Neutrophil (primary cell): ENCODE measurements at regions not wholly inside any gene's neighbourhood (a gene's known extent, or its start where the extent isn't known, plus 50 kb on each side); places are given as distances from the start of the nearest gene placed in this dataset.

Experiments
- H3K27ac ChIP-seq: fragments of 200-600 bp; sonication (generic); 2 replicates; pipeline ENCODE4 v1.5.1; 2016; ENCODE audit warnings: mild to moderate bottlenecking, moderate library complexity
- H3K27me3 ChIP-seq: fragments of 200-600 bp; sonication (generic); 2 replicates; pipeline ENCODE4 v1.6.0; 2016; ENCODE audit warnings: mild to moderate bottlenecking
- H3K36me3 ChIP-seq: fragments of 200-600 bp; sonication (generic); 2 replicates; pipeline ENCODE4 v1.5.1; 2017
- H3K4me1 ChIP-seq, 2 experiments: fragments of 200-600 bp in 1 of 2; sonication (generic) in 1 of 2; 1 replicate in 1 of 2; 2 replicates in 1 of 2; pipeline versions ENCODE4 v1.5.1 to v1.6.1; 2013 to 2016; ENCODE audit warnings: low read depth in 1 of 2, low read length in 1 of 2, mild to moderate bottlenecking in 1 of 2, moderate library complexity in 1 of 2; ENCODE audit not compliant: control insufficient read depth in 1 of 2, insufficient read depth in 1 of 2
- H3K4me3 ChIP-seq, 2 experiments: fragments of 200-600 bp in 1 of 2; sonication (generic) in 1 of 2; 1 replicate in 1 of 2; 2 replicates in 1 of 2; pipeline ENCODE4 v1.5.1; 2013 to 2016; ENCODE audit warnings: low read depth in 1 of 2, low read length in 1 of 2, mild to moderate bottlenecking in 1 of 2, moderate library complexity in 1 of 2
- H3K9me3 ChIP-seq: fragments of 200-600 bp; sonication (generic); 2 replicates; pipeline ENCODE4 v1.5.1; 2016
- CTCF ChIP-seq: fragments of 200-600 bp; sonication (generic); IDR thresholded peaks from 2 replicates; pipeline ENCODE4 v1.5.1; 2016; ENCODE audit warnings: antibody characterized with exemption

- Histone ChIP-seq H3K4me1 (no peaks in the 10 kb centered on the region), H3K9me3 (no peaks in the 10 kb centered on the region), H3K27me3 (no peaks in the 10 kb centered on the region), H3K4me3 (no peak overlapping the region), H3K27ac (no peak overlapping the region), H3K36me3 (no peaks in the 10 kb centered on the region)
- TF ChIP-seq CTCF: no peak
Observed at GRCh38 chr6:113047148-113047547, 700.0 kb downstream of the RFPL4B start.

GRCh38 chr6:113047932-113048331 is 700.8 kb downstream of the RFPL4B start:
- no peaks in the 10 kb centered on the region for H3K27me3 ChIP-seq
- no peaks in the 10 kb centered on the region for H3K36me3 ChIP-seq
- H3K4me3 ChIP-seq: no peak overlapping the region
- no peaks in the 10 kb centered on the region for H3K4me1 ChIP-seq
- no peak overlapping the region for H3K27ac ChIP-seq
- no peak for TF ChIP-seq CTCF
- H3K9me3 ChIP-seq: no peaks in the 10 kb centered on the region

- Histone ChIP-seq H3K4me3 (no peak overlapping the region), H3K27me3 (no peaks in the 10 kb centered on the region), H3K9me3 (no peaks in the 10 kb centered on the region), H3K36me3 (no peaks in the 10 kb centered on the region), H3K27ac (no peak overlapping the region), H3K4me1 (no peaks in the 10 kb centered on the region)
- TF ChIP-seq CTCF: no peak
Observed at GRCh38 chr6:113048741-113049140, 701.6 kb downstream of the RFPL4B start.

- H3K27me3 ChIP-seq: no peaks in the 10 kb centered on the region
- no peak overlapping the region for H3K4me3 ChIP-seq
- H3K27ac ChIP-seq: no peak overlapping the region
- H3K36me3 ChIP-seq: no peaks in the 10 kb centered on the region
- no peak for TF ChIP-seq CTCF
- H3K9me3 ChIP-seq: no peaks in the 10 kb centered on the region
- no peaks in the 10 kb centered on the region for H3K4me1 ChIP-seq
Observed at GRCh38 chr6:113049190-113049589, 702.1 kb downstream of the RFPL4B start.

- TF ChIP-seq CTCF: no peak
- Histone ChIP-seq H3K9me3 (no peaks in the 10 kb centered on the region), H3K4me1 (no peaks in the 10 kb centered on the region), H3K4me3 (no peak overlapping the region), H3K36me3 (no peaks in the 10 kb centered on the region), H3K27ac (no peak overlapping the region), H3K27me3 (no peaks in the 10 kb centered on the region)
Observed at GRCh38 chr6:113050010-113050858, 703.1 kb downstream of the RFPL4B start.
